ENCODE measurements at regions not wholly inside any gene's neighbourhood (a gene's known extent, or its start where the extent isn't known, plus 50 kb on each side); places are given as distances from the start of the nearest gene placed in this dataset.

- no peak overlapping the region for H3K9ac ChIP-seq (ENCODE audit: low read depth, low read length)
- H4K5ac ChIP-seq (ENCODE audit: low read depth, low read length) = no peak overlapping the region
- no peak for DNase-seq
- H4K8ac ChIP-seq (ENCODE audit: low read depth in 2 of 2, low read length in 2 of 2) = no peak overlapping the region
- ChIA-PET CTCF (no interaction called here), POLR2A (ENCODE audit: unreplicated experiment) (no interaction called here)
- no peak overlapping the region for H2AK9ac ChIP-seq (replicated peaks; ENCODE audit: low read depth, low read length, poor library complexity)
- H3K79me1 ChIP-seq (ENCODE audit: low read depth in 1 of 2, low read length in 2 of 2) = no peaks in the 10 kb centered on the region
- H3K36me3 ChIP-seq (ENCODE audit: control insufficient read depth, insufficient read depth, low read length) = no peaks in the 10 kb centered on the region
- dilution Hi-C loops (cut with HindIII; ENCODE audit: low sequenced_read_pairs, unreplicated experiment) (no loop called here), in situ Hi-C loops (cut with MboI; ENCODE audit: low sequenced_read_pairs) (no loop called here), intact Hi-C loops (cut with micrococcal nuclease) (no loop called here)
- H3K27me3 ChIP-seq (ENCODE audit: control insufficient read depth, insufficient read depth, low read length) = peaks cover 2% of the 10 kb centered on the region
- H3K4me1 ChIP-seq (ENCODE audit: control insufficient read depth, insufficient read depth, low read length) = no peaks in the 10 kb centered on the region
- no peaks in the 10 kb centered on the region for H4K20me1 ChIP-seq (ENCODE audit: insufficient read depth, low read length)
- H2AFZ ChIP-seq (replicated peaks; ENCODE audit: low read length, poor library complexity) = no peak overlapping the region
- BruUV-seq (replicated peaks) = no TSS peak
- H3K9me3 ChIP-seq (ENCODE audit: control insufficient read depth, insufficient read depth, low read length) = no peaks in the 10 kb centered on the region
- no CpG with 5 or more reads among the region's 3 CpGs for WGBS, 2 experiments (ENCODE audit: extremely low coverage in 2 of 2, insufficient read length in 1 of 2)
- ATAC-seq (ENCODE audit: low read depth) = no peak
- no peak overlapping the region for H2AK5ac ChIP-seq (ENCODE audit: low read depth, low read length)
- no peak overlapping the region for H3K14ac ChIP-seq (replicated peaks; ENCODE audit: low read depth, low read length)
- no peak overlapping the region for H3K4ac ChIP-seq (ENCODE audit: low read depth, low read length)
- no peaks in the 10 kb centered on the region for H3K9me1 ChIP-seq (ENCODE audit: insufficient read depth, low read length)
- TF ChIP-seq RCOR1 (IDR thresholded peaks at IDR 0.05; ENCODE audit: insufficient replicate concordance, low read length) (no peak), MAFK (IDR thresholded peaks at IDR 0.05; ENCODE audit: low read depth, low read length) (peak; percentile 42; the same call in 1 of the 2 replicates)
- H3K27ac ChIP-seq (ENCODE audit: insufficient read depth, low read length) = no peak overlapping the region
- no peak overlapping the region for H4K91ac ChIP-seq (ENCODE audit: insufficient read depth, low read depth, low read length)
- H3K18ac ChIP-seq (ENCODE audit: low read depth, low read length) = no peak overlapping the region
- no peak overlapping the region for H2BK20ac ChIP-seq (ENCODE audit: low read depth, low read length)
- no peak overlapping the region for H2BK120ac ChIP-seq (ENCODE audit: low read depth, low read length)
- H3K4me3 ChIP-seq (ENCODE audit: insufficient read depth, low read depth, low read length) = no peak overlapping the region
- no peak overlapping the region for H3K56ac ChIP-seq (ENCODE audit: extremely low read depth, insufficient read depth, low read length)
- no peak overlapping the region for H2BK15ac ChIP-seq (ENCODE audit: low read depth, low read length)
- H3K23ac ChIP-seq (ENCODE audit: low read depth, low read length) = no peak overlapping the region
- no peak overlapping the region for H3K4me2 ChIP-seq (ENCODE audit: low read depth, low read length)
- H2BK5ac ChIP-seq (ENCODE audit: low read depth, low read length, poor library complexity, severe bottlenecking) = no peak overlapping the region
Observed at GRCh38 chr16:65583498-65583897, 461.6 kb upstream of the CDH11 start.
